ENCODE measurements at regions not wholly inside any gene's neighbourhood (a gene's known extent, or its start where the extent isn't known, plus 50 kb on each side); places are given as distances from the start of the nearest gene placed in this dataset.

DNA sequence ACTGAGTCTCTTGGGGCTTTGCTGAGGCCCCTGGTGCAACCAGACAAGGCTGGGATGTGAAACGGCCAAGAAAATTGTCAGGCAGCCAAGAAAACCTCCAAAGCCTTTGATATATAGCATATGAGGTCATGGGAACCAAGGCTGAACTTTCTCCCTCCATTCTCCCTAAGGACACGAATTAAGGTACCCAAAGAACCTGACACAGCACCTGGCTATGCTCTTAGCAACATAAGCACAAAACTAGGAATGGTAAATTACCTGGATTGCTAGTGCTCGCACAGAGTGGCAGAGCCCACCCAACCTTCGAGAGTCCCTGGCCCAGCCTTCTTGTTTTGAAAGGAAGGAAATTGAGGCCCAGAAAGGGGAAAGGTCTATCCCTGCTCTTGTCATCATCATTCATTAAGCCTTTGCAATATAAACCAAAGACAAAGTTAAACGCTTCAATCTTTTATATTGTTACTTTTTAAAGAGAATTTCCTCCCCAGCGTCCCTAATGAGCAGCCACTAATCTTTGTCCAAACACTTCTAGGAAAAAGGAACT is 220.0 kb upstream of the NR4A3 start:
- TF ChIP-seq, protein P1, sequence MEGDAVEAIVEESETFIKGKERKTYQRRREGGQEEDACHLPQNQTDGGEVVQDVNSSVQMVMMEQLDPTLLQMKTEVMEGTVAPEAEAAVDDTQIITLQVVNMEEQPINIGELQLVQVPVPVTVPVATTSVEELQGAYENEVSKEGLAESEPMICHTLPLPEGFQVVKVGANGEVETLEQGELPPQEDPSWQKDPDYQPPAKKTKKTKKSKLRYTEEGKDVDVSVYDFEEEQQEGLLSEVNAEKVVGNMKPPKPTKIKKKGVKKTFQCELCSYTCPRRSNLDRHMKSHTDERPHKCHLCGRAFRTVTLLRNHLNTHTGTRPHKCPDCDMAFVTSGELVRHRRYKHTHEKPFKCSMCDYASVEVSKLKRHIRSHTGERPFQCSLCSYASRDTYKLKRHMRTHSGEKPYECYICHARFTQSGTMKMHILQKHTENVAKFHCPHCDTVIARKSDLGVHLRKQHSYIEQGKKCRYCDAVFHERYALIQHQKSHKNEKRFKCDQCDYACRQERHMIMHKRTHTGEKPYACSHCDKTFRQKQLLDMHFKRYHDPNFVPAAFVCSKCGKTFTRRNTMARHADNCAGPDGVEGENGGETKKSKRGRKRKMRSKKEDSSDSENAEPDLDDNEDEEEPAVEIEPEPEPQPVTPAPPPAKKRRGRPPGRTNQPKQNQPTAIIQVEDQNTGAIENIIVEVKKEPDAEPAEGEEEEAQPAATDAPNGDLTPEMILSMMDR (IDR thresholded peaks at IDR 0.05; ENCODE audit: low read depth, low read length), result no peak
- Histone ChIP-seq H3K27me3 (no peaks in the 10 kb centered on the region), H3K9me3 (no peaks in the 10 kb centered on the region), H3K4me3 (ENCODE audit: low read depth, low read length) (no peak overlapping the region), H3K36me3 (no peaks in the 10 kb centered on the region), H3K4me1 (no peaks in the 10 kb centered on the region; the same call in none of the 2 replicates)
- no peak for DNase-seq

- Histone ChIP-seq H3K36me3 (no peaks in the 10 kb centered on the region), H3K27me3 (no peaks in the 10 kb centered on the region), H3K9me3 (no peaks in the 10 kb centered on the region), H3K4me3 (ENCODE audit: low read depth, low read length) (no peak overlapping the region), H3K4me1 (peaks cover 8% of the 10 kb centered on the region)
- DNase-seq, result no peak
- TF ChIP-seq, protein P1 (IDR thresholded peaks at IDR 0.05; ENCODE audit: low read depth, low read length), result no peak
These were observed 218.8 kb upstream of the NR4A3 start for GRCh38 chr9:99602854-99603253.

DNA sequence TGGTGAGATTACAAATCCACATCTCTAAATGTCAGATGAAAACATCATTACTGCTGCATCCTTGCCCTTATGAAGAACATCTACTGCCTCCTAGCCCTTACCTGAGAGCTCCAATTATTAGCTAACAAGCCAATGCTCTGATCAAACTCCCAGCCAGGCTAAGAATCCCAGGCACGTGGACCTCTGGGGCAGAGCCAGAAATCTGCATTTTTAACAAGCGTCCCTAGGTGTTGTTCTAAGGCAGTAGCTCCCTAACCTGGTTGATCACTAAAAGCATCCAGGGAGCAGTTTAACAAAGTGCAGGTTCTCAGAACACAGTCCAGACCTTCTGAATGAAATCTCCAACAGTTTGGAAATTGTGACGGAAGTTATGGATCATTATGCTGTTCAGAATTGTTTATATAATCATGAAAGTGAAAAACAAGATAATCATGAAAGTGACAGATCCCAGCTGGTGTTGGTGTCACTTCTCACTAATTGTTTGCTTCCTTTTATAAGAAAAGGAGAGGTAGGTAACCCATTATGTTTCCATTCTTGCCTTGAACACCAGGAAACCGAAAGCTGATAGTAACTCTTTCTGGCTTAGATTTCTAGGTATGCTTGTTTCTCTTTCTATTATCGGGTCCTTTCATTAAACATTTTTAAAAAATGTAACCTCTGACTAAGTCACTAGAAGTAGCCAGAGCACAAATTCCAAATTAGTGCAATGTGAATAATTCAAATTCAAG is 216.5 kb upstream of the NR4A3 start:
- Histone ChIP-seq H3K4me1 (peaks cover 12% of the 10 kb centered on the region), H3K4me3 (ENCODE audit: low read depth, low read length) (no peak overlapping the region), H3K36me3 (no peaks in the 10 kb centered on the region), H3K9me3 (no peaks in the 10 kb centered on the region), H3K27me3 (no peaks in the 10 kb centered on the region)
- TF ChIP-seq, protein P1 (IDR thresholded peaks at IDR 0.05; ENCODE audit: low read depth, low read length), result no peak
- DNase-seq, result no peak

GRCh38 chr9:99606296-99606695 is 215.4 kb upstream of the NR4A3 start:
- Histone ChIP-seq H3K27me3 (no peaks in the 10 kb centered on the region), H3K9me3 (no peaks in the 10 kb centered on the region), H3K4me3 (ENCODE audit: low read depth, low read length) (no peak overlapping the region), H3K36me3 (no peaks in the 10 kb centered on the region), H3K4me1 (peaks cover 12% of the 10 kb centered on the region)
- TF ChIP-seq, protein P1 (IDR thresholded peaks at IDR 0.05; ENCODE audit: low read depth, low read length), result no peak
- DNase-seq, result no peak

DNA sequence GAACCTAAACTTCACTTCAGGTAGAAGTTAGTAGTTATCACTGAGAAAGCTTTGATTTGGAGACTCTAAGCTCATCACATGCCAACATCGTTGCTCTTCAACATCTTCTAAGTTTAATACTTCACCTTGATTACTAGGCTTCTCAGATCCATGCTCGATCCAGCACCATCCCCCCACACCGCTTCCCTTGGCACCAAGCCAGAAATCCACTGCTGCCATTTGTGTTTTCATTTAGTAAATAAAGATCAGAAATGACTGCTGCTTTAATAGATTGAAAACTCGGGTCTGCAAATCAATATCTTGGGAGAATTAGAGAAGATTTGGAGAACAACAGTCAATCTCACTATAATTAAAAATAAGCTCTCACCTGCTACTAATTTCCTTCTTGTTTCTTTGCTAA is 214.7 kb upstream of the NR4A3 start:
- H3K36me3 ChIP-seq, result no peaks in the 10 kb centered on the region
- H3K9me3 ChIP-seq, result no peaks in the 10 kb centered on the region
- no peak overlapping the region for H3K4me3 ChIP-seq (ENCODE audit: low read depth, low read length)
- TF ChIP-seq, protein P1 (IDR thresholded peaks at IDR 0.05; ENCODE audit: low read depth, low read length), result no peak
- peak; percentile 42 for DNase-seq
- H3K27me3 ChIP-seq, result no peaks in the 10 kb centered on the region
- H3K4me1 ChIP-seq, result peaks cover 12% of the 10 kb centered on the region

DNA sequence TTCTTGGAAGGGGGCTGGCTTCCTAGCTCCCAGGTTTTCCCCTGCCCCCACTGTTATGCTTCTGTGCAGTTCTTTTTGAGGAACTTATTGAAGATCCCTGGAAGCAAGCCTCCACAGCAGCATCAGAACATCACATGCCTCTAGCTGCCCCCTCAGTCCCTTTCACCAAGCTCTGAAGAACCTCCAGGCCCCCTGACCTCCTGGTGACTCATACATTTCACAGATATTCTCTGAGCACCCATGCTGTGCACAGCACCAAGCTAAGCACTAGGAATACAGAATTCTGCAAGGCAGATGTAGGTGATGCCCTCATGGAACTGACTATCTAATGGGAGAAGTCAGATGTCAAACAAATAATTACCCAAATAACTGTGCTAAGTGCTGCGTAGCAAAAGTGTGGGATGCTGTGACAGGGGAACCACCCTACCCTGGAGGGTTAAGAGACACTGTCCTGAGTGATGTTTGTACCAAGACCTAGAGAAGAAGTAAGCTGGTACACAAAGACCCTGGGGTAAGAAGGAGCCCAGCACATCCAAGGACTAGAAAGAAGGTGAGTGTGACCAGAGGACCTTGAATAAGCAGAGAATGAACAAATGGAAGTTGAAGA is 213.7 kb upstream of the NR4A3 start:
- peaks cover 12% of the 10 kb centered on the region for H3K4me1 ChIP-seq
- DNase-seq, result no peak
- TF ChIP-seq, protein P1 (IDR thresholded peaks at IDR 0.05; ENCODE audit: low read depth, low read length), result no peak
- no peaks in the 10 kb centered on the region for H3K27me3 ChIP-seq
- H3K36me3 ChIP-seq, result no peaks in the 10 kb centered on the region
- no peaks in the 10 kb centered on the region for H3K9me3 ChIP-seq
- H3K4me3 ChIP-seq (ENCODE audit: low read depth, low read length), result no peak overlapping the region

Data from BE2C (cell line).